ENCODE measurements at regions not wholly inside any gene's neighbourhood (a gene's known extent, or its start where the extent isn't known, plus 50 kb on each side); places are given as distances from the start of the nearest gene placed in this dataset.

GRCh38 chr16:85505794-85506634 is 107.1 kb upstream of the GSE1 start:
- ATAC-seq (replicated peaks; ENCODE audit: extremely low read depth, poor library complexity, severe bottlenecking) (no peak), DNase-seq (ENCODE audit: low spot score in 2 of 2) (no peak)
- Mint-ChIP-seq H3K27me3 (peaks cover 10% of the 10 kb centered on the region), H3K4me1 (no peaks in the 10 kb centered on the region), H3K9me3 (no peaks in the 10 kb centered on the region), H3K36me3 (ENCODE audit: insufficient read depth) (peaks cover 1% of the 10 kb centered on the region), H3K4me3 (no peak overlapping the region), H3K27ac (ENCODE audit: low read depth) (no peak overlapping the region)

GRCh38 chr16:85506635-85506911 is 106.5 kb upstream of the GSE1 start:
- Mint-ChIP-seq H3K27ac (ENCODE audit: low read depth) (no peak overlapping the region), H3K36me3 (ENCODE audit: insufficient read depth) (peaks cover 1% of the 10 kb centered on the region), H3K27me3 (peaks cover 10% of the 10 kb centered on the region), H3K4me3 (no peak overlapping the region), H3K9me3 (no peaks in the 10 kb centered on the region), H3K4me1 (no peaks in the 10 kb centered on the region)
- DNase-seq (ENCODE audit: low spot score in 2 of 2): no peak
- ATAC-seq (replicated peaks; ENCODE audit: extremely low read depth, poor library complexity, severe bottlenecking): no peak

- Mint-ChIP-seq H3K36me3 (ENCODE audit: insufficient read depth) (peaks cover 1% of the 10 kb centered on the region), H3K4me3 (no peak overlapping the region), H3K27me3 (peaks cover 10% of the 10 kb centered on the region), H3K9me3 (no peaks in the 10 kb centered on the region), H3K27ac (ENCODE audit: low read depth) (no peak overlapping the region), H3K4me1 (no peaks in the 10 kb centered on the region)
- DNase-seq (ENCODE audit: low spot score in 2 of 2) (no peak), ATAC-seq (replicated peaks; ENCODE audit: extremely low read depth, poor library complexity, severe bottlenecking) (no peak)
These were observed 105.8 kb upstream of the GSE1 start for GRCh38 chr16:85507342-85507741.

- H3K27ac Mint-ChIP-seq (ENCODE audit: low read depth): peak overlapping the region; percentile 24
- DNase-seq (ENCODE audit: low spot score in 2 of 2): no peak
- no peak overlapping the region for H3K4me3 Mint-ChIP-seq
- ATAC-seq (replicated peaks; ENCODE audit: extremely low read depth, poor library complexity, severe bottlenecking): no peak
- peaks cover 1% of the 10 kb centered on the region for H3K36me3 Mint-ChIP-seq (ENCODE audit: insufficient read depth)
- peaks cover 16% of the 10 kb centered on the region for H3K27me3 Mint-ChIP-seq
- H3K9me3 Mint-ChIP-seq: no peaks in the 10 kb centered on the region
- H3K4me1 Mint-ChIP-seq: no peaks in the 10 kb centered on the region
These were observed 104.7 kb upstream of the GSE1 start for GRCh38 chr16:85508388-85508787.

- DNase-seq (ENCODE audit: low spot score in 2 of 2): no peak
- Mint-ChIP-seq H3K36me3 (ENCODE audit: insufficient read depth) (peaks cover 1% of the 10 kb centered on the region), H3K27me3 (peaks cover 21% of the 10 kb centered on the region), H3K27ac (ENCODE audit: low read depth) (peak overlapping the region; percentile 24), H3K4me3 (no peak overlapping the region), H3K4me1 (no peaks in the 10 kb centered on the region), H3K9me3 (no peaks in the 10 kb centered on the region)
- no peak for ATAC-seq (replicated peaks; ENCODE audit: extremely low read depth, poor library complexity, severe bottlenecking)
These were observed 104.1 kb upstream of the GSE1 start for GRCh38 chr16:85508993-85509392.

- H3K9me3 Mint-ChIP-seq: no peaks in the 10 kb centered on the region
- H3K36me3 Mint-ChIP-seq (ENCODE audit: insufficient read depth): peaks cover 1% of the 10 kb centered on the region
- H3K4me3 Mint-ChIP-seq: no peak overlapping the region
- H3K27ac Mint-ChIP-seq (ENCODE audit: low read depth): no peak overlapping the region
- DNase-seq (ENCODE audit: low spot score in 2 of 2) (no peak), ATAC-seq (replicated peaks; ENCODE audit: extremely low read depth, poor library complexity, severe bottlenecking) (no peak)
- H3K27me3 Mint-ChIP-seq: peaks cover 21% of the 10 kb centered on the region
- H3K4me1 Mint-ChIP-seq: no peaks in the 10 kb centered on the region
These were observed 103.0 kb upstream of the GSE1 start for GRCh38 chr16:85510041-85510659.

GRCh38 chr16:85511938-85512807 is 100.9 kb upstream of the GSE1 start:
- no peak overlapping the region for H3K4me3 Mint-ChIP-seq
- ATAC-seq (replicated peaks; ENCODE audit: extremely low read depth, poor library complexity, severe bottlenecking) (no peak), DNase-seq (ENCODE audit: low spot score in 2 of 2) (no peak)
- no peak overlapping the region for H3K27ac Mint-ChIP-seq (ENCODE audit: low read depth)
- no peaks in the 10 kb centered on the region for H3K4me1 Mint-ChIP-seq
- H3K36me3 Mint-ChIP-seq (ENCODE audit: insufficient read depth): peaks cover 1% of the 10 kb centered on the region
- peaks cover 21% of the 10 kb centered on the region for H3K27me3 Mint-ChIP-seq
- no peaks in the 10 kb centered on the region for H3K9me3 Mint-ChIP-seq

GRCh38 chr16:85512808-85513115 is 100.4 kb upstream of the GSE1 start:
- Mint-ChIP-seq H3K9me3 (no peaks in the 10 kb centered on the region), H3K4me3 (no peak overlapping the region), H3K27me3 (peaks cover 21% of the 10 kb centered on the region), H3K27ac (ENCODE audit: low read depth) (no peak overlapping the region), H3K4me1 (no peaks in the 10 kb centered on the region), H3K36me3 (ENCODE audit: insufficient read depth) (no peaks in the 10 kb centered on the region)
- ATAC-seq (replicated peaks; ENCODE audit: extremely low read depth, poor library complexity, severe bottlenecking): no peak
- DNase-seq (ENCODE audit: low spot score in 2 of 2): no peak

- ATAC-seq (replicated peaks; ENCODE audit: extremely low read depth, poor library complexity, severe bottlenecking): no peak
- Mint-ChIP-seq H3K36me3 (ENCODE audit: insufficient read depth) (no peaks in the 10 kb centered on the region), H3K27ac (ENCODE audit: low read depth) (no peak overlapping the region), H3K4me3 (no peak overlapping the region), H3K9me3 (no peaks in the 10 kb centered on the region), H3K4me1 (no peaks in the 10 kb centered on the region), H3K27me3 (peaks cover 21% of the 10 kb centered on the region)
- no peak for DNase-seq (ENCODE audit: low spot score in 2 of 2)
These were observed 99.9 kb upstream of the GSE1 start for GRCh38 chr16:85513180-85513579.

GRCh38 chr16:85513649-85514048 is 99.5 kb upstream of the GSE1 start:
- Mint-ChIP-seq H3K4me3 (no peak overlapping the region), H3K27me3 (peaks cover 18% of the 10 kb centered on the region), H3K36me3 (ENCODE audit: insufficient read depth) (peaks cover 2% of the 10 kb centered on the region), H3K9me3 (no peaks in the 10 kb centered on the region), H3K4me1 (no peaks in the 10 kb centered on the region), H3K27ac (ENCODE audit: low read depth) (no peak overlapping the region)
- ATAC-seq (replicated peaks; ENCODE audit: extremely low read depth, poor library complexity, severe bottlenecking): no peak
- no peak for DNase-seq (ENCODE audit: low spot score in 2 of 2)

GRCh38 chr16:85514295-85514597 is 98.9 kb upstream of the GSE1 start:
- DNase-seq (ENCODE audit: low spot score in 2 of 2): no peak
- peaks cover 8% of the 10 kb centered on the region for H3K36me3 Mint-ChIP-seq (ENCODE audit: insufficient read depth)
- peaks cover 2% of the 10 kb centered on the region for H3K9me3 Mint-ChIP-seq
- H3K27ac Mint-ChIP-seq (ENCODE audit: low read depth): no peak overlapping the region
- peaks cover 12% of the 10 kb centered on the region for H3K27me3 Mint-ChIP-seq
- H3K4me3 Mint-ChIP-seq: no peak overlapping the region
- peaks cover under 1% of the 10 kb centered on the region for H3K4me1 Mint-ChIP-seq
- no peak for ATAC-seq (replicated peaks; ENCODE audit: extremely low read depth, poor library complexity, severe bottlenecking)

- Mint-ChIP-seq H3K27me3 (peaks cover 11% of the 10 kb centered on the region), H3K9me3 (peaks cover 7% of the 10 kb centered on the region), H3K4me1 (peaks cover 6% of the 10 kb centered on the region), H3K4me3 (no peak overlapping the region), H3K36me3 (ENCODE audit: insufficient read depth) (peaks cover 12% of the 10 kb centered on the region), H3K27ac (ENCODE audit: low read depth) (no peak overlapping the region)
- ATAC-seq (replicated peaks; ENCODE audit: extremely low read depth, poor library complexity, severe bottlenecking) (no peak), DNase-seq (ENCODE audit: low spot score in 2 of 2) (no peak)
These were observed 98.4 kb upstream of the GSE1 start for GRCh38 chr16:85514598-85515318.

All from central memory CD8-positive, alpha-beta T cell (primary cell).